Esophagus squamous epithelium (tissue), 4 donors: ENCODE measurements at regions not wholly inside any gene's neighbourhood (a gene's known extent, or its start where the extent isn't known, plus 50 kb on each side); places are given as distances from the start of the nearest gene placed in this dataset.

ENCODE experiments used
- POLR2A ChIP-seq, 4 donors: fragments of 450-650 bp; IDR thresholded peaks; one replicate each; pipeline ENCODE4 v1.6.1; 2017; ENCODE audit warnings: antibody characterized with exemption in 4 of 4, mild to moderate bottlenecking in 4 of 4, moderate library complexity in 3 of 4
- TF ChIP-seq, protein P1 (sequence below), 6 experiments: fragments of 450-650 bp in 4 of 6; fragments of 200-600 bp in 2 of 6; sonication (generic) in 2 of 6; IDR thresholded peaks; one replicate each; pipeline ENCODE4 v1.5.1; 2016 to 2019; ENCODE audit warnings: antibody characterized with exemption in 6 of 6, mild to moderate bottlenecking in 4 of 6, moderate library complexity in 4 of 6

DNA sequence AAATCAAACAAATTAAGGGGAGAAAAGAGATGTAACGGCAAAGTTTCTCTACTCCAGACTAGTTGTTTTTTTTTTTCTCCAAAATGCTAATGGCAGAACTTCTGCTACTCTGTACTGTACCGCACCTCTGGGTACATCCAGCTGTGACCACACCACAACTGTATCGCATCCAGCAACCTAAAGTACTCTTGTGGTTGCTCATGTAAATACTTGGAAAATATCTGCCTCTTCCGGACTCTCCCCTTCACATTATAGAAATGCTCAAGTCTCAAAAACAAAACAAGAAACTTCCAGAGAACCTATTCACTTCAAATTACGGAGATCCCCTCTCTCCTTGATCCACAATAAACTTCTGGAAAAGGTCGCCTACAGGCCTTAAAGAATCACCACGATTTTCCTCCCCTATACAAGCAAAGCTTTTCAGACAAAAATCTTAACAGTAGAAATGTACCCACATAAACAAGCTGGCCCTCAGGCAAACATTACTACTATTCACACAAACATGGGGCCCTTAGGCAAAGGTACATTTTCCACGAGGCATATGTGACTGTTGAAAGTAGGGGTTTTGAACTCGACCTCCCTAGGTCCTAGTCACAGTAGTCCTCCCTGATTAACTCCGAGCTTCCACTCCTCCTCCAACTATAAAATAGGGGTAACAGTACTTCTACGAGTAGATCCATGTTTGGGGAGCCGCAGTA is 222.9 kb upstream of the MKLN1 start:
- TF ChIP-seq, protein P1, sequence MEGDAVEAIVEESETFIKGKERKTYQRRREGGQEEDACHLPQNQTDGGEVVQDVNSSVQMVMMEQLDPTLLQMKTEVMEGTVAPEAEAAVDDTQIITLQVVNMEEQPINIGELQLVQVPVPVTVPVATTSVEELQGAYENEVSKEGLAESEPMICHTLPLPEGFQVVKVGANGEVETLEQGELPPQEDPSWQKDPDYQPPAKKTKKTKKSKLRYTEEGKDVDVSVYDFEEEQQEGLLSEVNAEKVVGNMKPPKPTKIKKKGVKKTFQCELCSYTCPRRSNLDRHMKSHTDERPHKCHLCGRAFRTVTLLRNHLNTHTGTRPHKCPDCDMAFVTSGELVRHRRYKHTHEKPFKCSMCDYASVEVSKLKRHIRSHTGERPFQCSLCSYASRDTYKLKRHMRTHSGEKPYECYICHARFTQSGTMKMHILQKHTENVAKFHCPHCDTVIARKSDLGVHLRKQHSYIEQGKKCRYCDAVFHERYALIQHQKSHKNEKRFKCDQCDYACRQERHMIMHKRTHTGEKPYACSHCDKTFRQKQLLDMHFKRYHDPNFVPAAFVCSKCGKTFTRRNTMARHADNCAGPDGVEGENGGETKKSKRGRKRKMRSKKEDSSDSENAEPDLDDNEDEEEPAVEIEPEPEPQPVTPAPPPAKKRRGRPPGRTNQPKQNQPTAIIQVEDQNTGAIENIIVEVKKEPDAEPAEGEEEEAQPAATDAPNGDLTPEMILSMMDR (IDR thresholded peaks at IDR 0.05): no peak
- no peak for TF ChIP-seq POLR2A (IDR thresholded peaks at IDR 0.05)
